Trophoblast cell (in vitro differentiated cells and primary cell): ENCODE measurements at regions not wholly inside any gene's neighbourhood (a gene's known extent, or its start where the extent isn't known, plus 50 kb on each side); places are given as distances from the start of the nearest gene placed in this dataset.

Experiments used
- DNase-seq, 2 donors: peaks; one replicate each; pipeline ENCODE4 v3.0.0-alpha.2; 2016
- H2AFZ ChIP-seq: 2 replicates; pipeline ENCODE4 v1.6.1; 2013; ENCODE audit warnings: low read length, moderate library complexity, mild to moderate bottlenecking; ENCODE audit not compliant: insufficient read depth, poor library complexity
- H2AK5ac ChIP-seq: 2 replicates; pipeline ENCODE4 v1.6.1; 2013; ENCODE audit warnings: mild to moderate bottlenecking, low read length
- H2BK120ac ChIP-seq: 2 replicates; pipeline ENCODE4 v1.6.1; 2013; ENCODE audit warnings: low read length, mild to moderate bottlenecking, moderate library complexity; ENCODE audit not compliant: insufficient read depth, poor library complexity
- H2BK12ac ChIP-seq: 2 replicates; pipeline ENCODE4 v1.6.1; 2013; ENCODE audit warnings: mild to moderate bottlenecking, low read length, moderate library complexity
- H2BK5ac ChIP-seq: 2 replicates; pipeline ENCODE4 v1.6.1; 2013; ENCODE audit warnings: low read length, low read depth, moderate library complexity, mild to moderate bottlenecking; ENCODE audit not compliant: poor library complexity
- H3K14ac ChIP-seq: 2 replicates; pipeline ENCODE4 v1.6.1; 2013; ENCODE audit warnings: mild to moderate bottlenecking, low read length
- H3K18ac ChIP-seq: 2 replicates; pipeline ENCODE4 v1.6.1; 2013; ENCODE audit warnings: mild to moderate bottlenecking, low read length
- H3K23ac ChIP-seq: 2 replicates; pipeline ENCODE4 v1.6.1; 2013; ENCODE audit warnings: low read length
- H3K27ac ChIP-seq: 2 replicates; pipeline ENCODE4 v1.5.1; 2013; ENCODE audit warnings: low read depth, mild to moderate bottlenecking, inconsistent platforms, low read length, moderate library complexity
- H3K27me3 ChIP-seq: 2 replicates; pipeline ENCODE4 v1.6.1; 2013; ENCODE audit warnings: inconsistent platforms, mild to moderate bottlenecking, low read length, moderate library complexity; ENCODE audit not compliant: insufficient read depth
- H3K36me3 ChIP-seq, 2 experiments: 1 replicate in 1 of 2; 2 replicates in 1 of 2; pipeline ENCODE4 v1.6.1; 2013; ENCODE audit warnings: low read length in 2 of 2, mild to moderate bottlenecking in 2 of 2, moderate library complexity in 1 of 2; ENCODE audit not compliant: insufficient read depth in 2 of 2, control insufficient read depth in 1 of 2
- H3K4ac ChIP-seq: 2 replicates; pipeline ENCODE4 v1.6.1; 2013; ENCODE audit warnings: low read depth, mild to moderate bottlenecking, low read length, moderate library complexity
- H3K4me1 ChIP-seq, 2 experiments: 1 replicate in 1 of 2; 2 replicates in 1 of 2; pipeline ENCODE4 v1.6.1; 2013; ENCODE audit warnings: low read length in 2 of 2, mild to moderate bottlenecking in 2 of 2, moderate library complexity in 1 of 2; ENCODE audit not compliant: insufficient read depth in 2 of 2, control insufficient read depth in 1 of 2
- H3K4me2 ChIP-seq: 2 replicates; pipeline ENCODE4 v1.6.1; 2013; ENCODE audit warnings: inconsistent platforms, mild to moderate bottlenecking, low read length, moderate library complexity
- H3K4me3 ChIP-seq: 2 replicates; pipeline ENCODE4 v1.5.1; 2013; ENCODE audit warnings: mild to moderate bottlenecking, low read depth, low read length, inconsistent platforms
- H3K79me1 ChIP-seq: one replicate; pipeline ENCODE4 v1.6.1; 2013; ENCODE audit warnings: low read length
- H3K79me2 ChIP-seq: 2 replicates; pipeline ENCODE4 v1.6.1; 2013; ENCODE audit warnings: low read length, mild to moderate bottlenecking; ENCODE audit not compliant: control insufficient read depth, insufficient read depth, poor library complexity
- H3K9ac ChIP-seq: 2 replicates; pipeline ENCODE4 v1.6.1; 2013; ENCODE audit warnings: mild to moderate bottlenecking, low read length
- H3K9me3 ChIP-seq: 2 replicates; pipeline ENCODE4 v1.6.1; 2013; ENCODE audit warnings: low read depth, mild to moderate bottlenecking, control low read depth, inconsistent platforms, low read length; ENCODE audit not compliant: insufficient read depth
- H4K12ac ChIP-seq: 2 replicates; pipeline ENCODE4 v1.6.1; 2013; ENCODE audit warnings: low read depth, mild to moderate bottlenecking, low read length, moderate library complexity
- H4K8ac ChIP-seq: 2 replicates; pipeline ENCODE4 v1.6.1; 2013; ENCODE audit warnings: low read depth, mild to moderate bottlenecking, low read length, moderate library complexity
- H4K91ac ChIP-seq: one replicate; pipeline ENCODE4 v1.6.1; 2013; ENCODE audit warnings: low read depth, mild to moderate bottlenecking, low read length, moderate library complexity
- WGBS: extraction: QIAGEN DNeasy Blood & Tissue Kit; methylation state at CpG from one replicate; pipeline ENCODE4 v1.1.7; 2013; ENCODE audit warnings: missing lambda C conversion rate; ENCODE audit not compliant: insufficient read length, insufficient coverage; ENCODE audit errors: extremely low coverage; 5-methylcytosine and 5-hydroxymethylcytosine counted together

GRCh38 chr7:9645756-9646155 is 1212.3 kb downstream of the NXPH1 start:
- no peak overlapping the region for H3K14ac ChIP-seq
- H3K23ac ChIP-seq = no peak overlapping the region
- WGBS = no CpG with 5 or more reads among the region's 2 CpGs
- H2BK12ac ChIP-seq = no peak overlapping the region
- H2BK5ac ChIP-seq = no peak overlapping the region
- DNase-seq = no peak
- no peak overlapping the region for H3K9ac ChIP-seq
- H3K9me3 ChIP-seq = no peaks in the 10 kb centered on the region
- no peak overlapping the region for H2AK5ac ChIP-seq
- no peaks in the 10 kb centered on the region for H3K79me2 ChIP-seq
- no peak overlapping the region for H3K4ac ChIP-seq
- H4K8ac ChIP-seq = no peak overlapping the region
- H2BK120ac ChIP-seq = no peak overlapping the region
- no peaks in the 10 kb centered on the region for H3K36me3 ChIP-seq
- H4K12ac ChIP-seq = no peak overlapping the region
- no peak overlapping the region for H3K4me3 ChIP-seq
- H3K79me1 ChIP-seq = no peaks in the 10 kb centered on the region
- H3K18ac ChIP-seq = no peak overlapping the region
- H3K4me2 ChIP-seq = no peak overlapping the region
- H3K4me1 ChIP-seq = no peaks in the 10 kb centered on the region
- no peak overlapping the region for H3K27ac ChIP-seq
- H4K91ac ChIP-seq = no peak overlapping the region
- H3K27me3 ChIP-seq = no peaks in the 10 kb centered on the region
- no peak overlapping the region for H2AFZ ChIP-seq

GRCh38 chr7:9657257-9657656 is 1223.8 kb downstream of the NXPH1 start:
- H4K91ac ChIP-seq = no peak overlapping the region
- no peak overlapping the region for H3K9ac ChIP-seq
- no peak overlapping the region for H3K14ac ChIP-seq
- no peak overlapping the region for H3K18ac ChIP-seq
- no peak overlapping the region for H2BK5ac ChIP-seq
- H3K4me1 ChIP-seq = no peaks in the 10 kb centered on the region
- H3K4me3 ChIP-seq = no peak overlapping the region
- no peaks in the 10 kb centered on the region for H3K36me3 ChIP-seq
- no peaks in the 10 kb centered on the region for H3K79me1 ChIP-seq
- H4K12ac ChIP-seq = no peak overlapping the region
- no peak overlapping the region for H3K23ac ChIP-seq
- H3K9me3 ChIP-seq = no peaks in the 10 kb centered on the region
- DNase-seq = no peak
- no peak overlapping the region for H2BK120ac ChIP-seq
- H3K27ac ChIP-seq = no peak overlapping the region
- no peaks in the 10 kb centered on the region for H3K27me3 ChIP-seq
- no peak overlapping the region for H2AK5ac ChIP-seq
- no peak overlapping the region for H2AFZ ChIP-seq
- no peak overlapping the region for H3K4me2 ChIP-seq
- no peaks in the 10 kb centered on the region for H3K79me2 ChIP-seq
- no peak overlapping the region for H2BK12ac ChIP-seq
- no CpG with 5 or more reads among the region's 4 CpGs for WGBS
- no peak overlapping the region for H3K4ac ChIP-seq
- H4K8ac ChIP-seq = no peak overlapping the region

GRCh38 chr7:9671979-9672917 is 1238.8 kb downstream of the NXPH1 start:
- no peak for DNase-seq
- no peaks in the 10 kb centered on the region for H3K79me2 ChIP-seq
- no peak overlapping the region for H3K9ac ChIP-seq
- no peak overlapping the region for H2BK120ac ChIP-seq
- no peaks in the 10 kb centered on the region for H3K9me3 ChIP-seq
- no peak overlapping the region for H3K27ac ChIP-seq
- H3K36me3 ChIP-seq = no peaks in the 10 kb centered on the region
- H3K23ac ChIP-seq = no peak overlapping the region
- H3K79me1 ChIP-seq = no peaks in the 10 kb centered on the region
- H3K4me3 ChIP-seq = no peak overlapping the region
- H3K14ac ChIP-seq = no peak overlapping the region
- no peak overlapping the region for H2AFZ ChIP-seq
- H3K4me1 ChIP-seq = no peaks in the 10 kb centered on the region
- WGBS = no CpG with 5 or more reads among the region's 7 CpGs
- no peak overlapping the region for H3K4ac ChIP-seq
- H2BK12ac ChIP-seq = no peak overlapping the region
- no peak overlapping the region for H2BK5ac ChIP-seq
- H4K91ac ChIP-seq = no peak overlapping the region
- no peaks in the 10 kb centered on the region for H3K27me3 ChIP-seq
- no peak overlapping the region for H4K8ac ChIP-seq
- no peak overlapping the region for H4K12ac ChIP-seq
- no peak overlapping the region for H3K4me2 ChIP-seq
- H3K18ac ChIP-seq = no peak overlapping the region
- no peak overlapping the region for H2AK5ac ChIP-seq

- no peaks in the 10 kb centered on the region for H3K36me3 ChIP-seq
- H2BK12ac ChIP-seq = no peak overlapping the region
- no peak overlapping the region for H4K8ac ChIP-seq
- WGBS = no CpG with 5 or more reads among the region's 2 CpGs
- no peak overlapping the region for H3K9ac ChIP-seq
- no peak overlapping the region for H3K23ac ChIP-seq
- no peak overlapping the region for H2AK5ac ChIP-seq
- no peak overlapping the region for H3K14ac ChIP-seq
- H3K79me1 ChIP-seq = no peaks in the 10 kb centered on the region
- H3K4ac ChIP-seq = no peak overlapping the region
- no peaks in the 10 kb centered on the region for H3K9me3 ChIP-seq
- H2BK5ac ChIP-seq = no peak overlapping the region
- no peak for DNase-seq
- no peak overlapping the region for H3K4me2 ChIP-seq
- H2AFZ ChIP-seq = no peak overlapping the region
- no peak overlapping the region for H3K27ac ChIP-seq
- no peak overlapping the region for H4K91ac ChIP-seq
- H3K4me1 ChIP-seq = no peaks in the 10 kb centered on the region
- no peak overlapping the region for H3K4me3 ChIP-seq
- H3K79me2 ChIP-seq = no peaks in the 10 kb centered on the region
- H3K27me3 ChIP-seq = no peaks in the 10 kb centered on the region
- no peak overlapping the region for H3K18ac ChIP-seq
- no peak overlapping the region for H4K12ac ChIP-seq
- H2BK120ac ChIP-seq = no peak overlapping the region
These were observed 1247.3 kb downstream of the NXPH1 start for GRCh38 chr7:9680713-9681112.
